ENCODE measurements at regions not wholly inside any gene's neighbourhood (a gene's known extent, or its start where the extent isn't known, plus 50 kb on each side); places are given as distances from the start of the nearest gene placed in this dataset.

- TF ChIP-seq GABPA (IDR thresholded peaks at IDR 0.05; ENCODE audit: low read depth), result no peak
- TF ChIP-seq CTCF (IDR thresholded peaks at IDR 0.05; ENCODE audit: insufficient read depth, low read length), result no peak
- no peak for TF ChIP-seq REST (IDR thresholded peaks at IDR 0.05; ENCODE audit: insufficient replicate concordance, low read depth)
Measured at GRCh38 chr11:38206663-38207062, 1608.6 kb upstream of the RAG2 start.

All from HL-60 (cell line).